ENCODE measurements at regions not wholly inside any gene's neighbourhood (a gene's known extent, or its start where the extent isn't known, plus 50 kb on each side); places are given as distances from the start of the nearest gene placed in this dataset.

- TF ChIP-seq CTCF (IDR thresholded peaks at IDR 0.05) (no peak), POLR2AphosphoS5 (IDR thresholded peaks at IDR 0.05; ENCODE audit: low read depth, low read length) (no peak), REST (IDR thresholded peaks at IDR 0.05; ENCODE audit: insufficient read depth in 1 of 2, low read depth in 2 of 2, low read length in 1 of 2) (no peak), TCF7L2 (IDR thresholded peaks at IDR 0.05; ENCODE audit: low read depth, low read length) (no peak)
Measured at GRCh38 chr12:124478985-124479645, 88.3 kb downstream of the NCOR2 start.

Measured in Panc1 (cell line).